Activated naive CD4-positive, alpha-beta T cell treated with Interleukin-2 at 50 U/mL for 16 hours (primary cell): ENCODE measurements at regions not wholly inside any gene's neighbourhood (a gene's known extent, or its start where the extent isn't known, plus 50 kb on each side); places are given as distances from the start of the nearest gene placed in this dataset.

ENCODE experiments used
- DNase-seq: peaks from one replicate; pipeline ENCODE4 v3.0.0-alpha.2; 2020

DNA sequence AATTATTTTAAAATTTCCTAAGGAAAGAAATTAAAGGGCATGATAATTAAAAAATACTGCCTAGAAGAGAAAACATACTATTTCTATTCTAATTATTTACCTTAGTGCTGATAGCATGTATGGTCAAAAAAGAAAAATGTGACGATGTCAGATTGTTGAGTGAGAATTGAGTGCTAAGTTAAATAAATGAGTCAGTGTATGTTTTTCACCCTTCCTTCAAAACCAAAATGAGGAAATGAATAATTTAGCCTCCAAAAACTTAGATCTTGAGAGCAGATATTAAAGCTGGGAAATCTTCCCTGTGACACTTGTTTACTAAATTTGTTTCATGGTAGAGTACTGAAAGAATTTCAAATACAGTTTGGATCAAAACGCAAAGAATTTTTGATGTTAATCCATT lies 58.6 kb upstream of the NYAP2 start:
- no peak for DNase-seq

DNA sequence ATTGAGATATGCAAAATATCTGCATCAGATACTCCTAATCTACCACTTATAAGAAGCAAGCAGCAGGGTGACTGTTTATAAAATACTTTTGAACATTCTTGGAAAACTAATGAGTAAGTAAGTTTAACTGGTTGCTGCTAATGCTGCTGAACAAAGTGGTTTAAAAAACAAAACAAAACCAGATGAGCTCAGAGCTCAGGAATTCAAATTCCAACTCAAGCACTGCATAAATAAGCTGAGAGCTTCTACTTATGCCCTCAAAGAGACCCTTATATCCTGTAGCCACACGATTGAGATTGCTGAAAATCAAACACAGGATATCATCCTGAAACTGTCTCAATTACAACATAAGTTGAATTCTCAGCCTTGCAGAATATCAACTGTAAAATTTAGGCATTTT lies 62.3 kb upstream of the NYAP2 start:
- no peak for DNase-seq

DNA sequence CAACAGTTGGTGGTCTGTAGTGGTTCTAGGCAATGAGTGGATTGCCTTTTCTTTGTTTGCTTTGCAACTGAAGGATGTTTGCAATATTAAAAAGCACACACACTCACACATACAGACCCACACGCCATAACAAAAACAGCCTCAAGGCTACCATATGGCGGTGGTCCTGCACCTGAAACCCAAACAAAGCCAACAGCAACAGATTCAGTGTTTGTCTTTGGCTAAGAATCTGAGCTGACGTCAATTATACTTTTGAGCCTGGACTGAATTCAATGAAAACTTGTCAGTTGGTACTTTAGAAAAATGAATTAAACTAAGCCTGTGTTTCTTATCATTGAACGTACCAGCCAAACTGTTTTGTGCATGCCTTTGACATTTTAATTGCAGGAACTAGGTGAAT lies 65.0 kb upstream of the NYAP2 start:
- DNase-seq = no peak

DNA sequence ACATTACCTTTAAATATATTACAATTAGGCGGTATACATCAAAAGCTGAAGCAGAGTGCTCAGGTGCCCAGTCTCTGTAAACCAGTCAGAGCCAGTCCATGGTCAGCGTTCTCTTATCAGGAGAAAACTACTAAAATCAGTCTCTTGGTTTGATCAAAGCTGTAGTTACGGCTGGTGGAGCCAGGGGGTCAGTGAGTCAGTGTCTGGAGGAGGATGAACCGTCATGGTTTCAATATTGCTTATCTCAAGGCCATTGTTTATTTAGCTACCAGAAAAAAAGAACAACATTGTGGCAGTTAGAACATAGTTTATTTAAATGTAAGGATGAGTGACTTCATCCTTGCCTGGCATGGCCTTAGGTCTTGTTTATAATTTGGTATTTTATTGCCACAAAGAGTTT lies 71.3 kb upstream of the NYAP2 start:
- no peak for DNase-seq

DNA sequence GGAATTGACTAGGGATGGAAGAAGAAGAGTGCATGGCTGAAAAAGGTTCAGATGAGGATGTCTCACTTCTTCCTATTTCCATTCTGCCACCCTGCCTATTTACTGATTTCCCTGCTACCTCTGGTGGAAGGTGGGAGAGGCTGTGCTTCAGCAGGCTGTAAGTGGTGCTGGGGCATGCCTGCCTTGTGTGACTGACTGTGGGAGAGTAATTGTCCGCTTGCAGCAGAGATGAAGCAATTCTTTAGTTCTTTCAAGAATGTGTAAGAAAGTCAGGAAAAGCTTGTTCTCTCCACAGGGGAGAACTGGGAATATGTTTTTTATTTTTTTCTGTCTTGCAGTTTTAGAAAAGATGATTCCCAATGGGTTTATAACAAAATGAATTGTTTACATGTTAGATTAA lies 72.5 kb upstream of the NYAP2 start:
- no peak for DNase-seq

DNA sequence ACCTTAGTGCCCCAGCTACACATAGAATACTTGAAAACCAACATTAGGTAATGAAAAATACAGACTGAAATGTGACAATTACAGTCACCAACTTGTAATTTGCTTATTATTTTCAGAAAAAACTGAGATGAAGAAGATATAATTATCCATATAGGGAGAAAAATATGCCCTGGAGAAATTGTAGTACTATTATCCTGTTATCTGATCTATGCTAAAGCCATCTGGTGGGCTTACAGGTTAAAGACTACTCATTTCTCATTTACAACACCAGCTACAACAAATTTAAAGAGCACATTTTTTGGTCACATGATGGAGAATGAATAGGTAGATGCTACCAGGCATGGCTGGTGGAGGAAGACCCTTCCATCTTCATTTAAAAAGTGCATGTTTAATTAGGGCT lies 79.6 kb upstream of the NYAP2 start:
- no peak for DNase-seq

DNA sequence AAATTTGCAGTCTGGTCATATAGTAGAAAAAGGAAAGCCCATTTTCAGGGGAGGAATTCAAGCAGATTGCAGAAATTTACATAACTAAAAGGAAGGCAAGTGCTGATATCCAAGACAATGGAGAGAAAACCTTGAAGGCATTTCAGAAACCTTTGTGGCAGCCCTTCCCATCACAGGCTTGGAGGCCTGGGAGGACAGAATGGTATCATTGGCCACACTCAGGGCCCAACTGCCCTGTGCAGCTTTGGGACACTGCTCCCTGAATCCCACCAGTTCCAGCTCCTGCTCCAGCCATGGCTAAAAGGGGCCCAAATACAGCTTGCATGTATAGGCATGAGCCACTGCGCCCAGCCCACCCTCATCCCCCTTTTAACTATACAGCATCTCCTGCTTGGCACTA lies 81.1 kb upstream of the NYAP2 start:
- no peak for DNase-seq

DNA sequence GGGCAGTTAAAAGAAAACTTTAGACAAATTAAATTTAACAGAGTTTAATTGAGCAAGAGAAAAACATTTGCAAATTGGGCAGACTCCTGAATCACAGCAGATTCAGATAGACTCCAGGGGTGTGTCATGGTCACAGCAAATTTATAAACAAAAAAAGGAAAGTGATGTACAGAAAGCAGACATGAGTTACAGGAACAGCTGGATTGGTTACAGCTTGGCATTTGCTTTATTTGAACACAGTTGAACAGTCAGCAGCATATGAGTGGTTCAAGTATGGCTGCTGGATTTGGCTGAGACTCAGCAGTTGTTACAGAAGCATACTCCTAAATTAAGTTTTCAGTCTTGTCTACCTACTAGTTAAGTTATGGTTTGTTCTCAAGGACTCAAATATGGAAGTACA lies 82.3 kb upstream of the NYAP2 start:
- no peak for DNase-seq

DNA sequence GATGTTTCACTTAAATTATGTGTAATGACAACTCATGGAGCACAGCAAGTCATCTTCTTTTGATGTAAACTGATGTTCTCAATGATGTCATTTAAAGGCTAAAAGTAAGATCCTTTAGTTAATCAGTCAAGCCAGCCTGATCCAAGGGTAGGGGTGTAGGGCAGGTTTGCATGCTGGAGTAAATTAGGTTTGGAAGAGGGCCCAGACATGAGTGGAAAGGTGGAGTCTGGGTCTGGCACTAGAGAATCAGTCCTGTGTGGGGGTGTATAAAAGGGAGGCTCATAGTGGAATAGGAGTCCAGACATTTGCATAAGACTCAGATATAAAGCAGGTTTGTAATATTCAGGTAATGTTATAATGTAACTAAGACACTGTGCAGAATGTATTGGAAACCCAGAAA lies 88.8 kb upstream of the NYAP2 start:
- DNase-seq = no peak

DNA sequence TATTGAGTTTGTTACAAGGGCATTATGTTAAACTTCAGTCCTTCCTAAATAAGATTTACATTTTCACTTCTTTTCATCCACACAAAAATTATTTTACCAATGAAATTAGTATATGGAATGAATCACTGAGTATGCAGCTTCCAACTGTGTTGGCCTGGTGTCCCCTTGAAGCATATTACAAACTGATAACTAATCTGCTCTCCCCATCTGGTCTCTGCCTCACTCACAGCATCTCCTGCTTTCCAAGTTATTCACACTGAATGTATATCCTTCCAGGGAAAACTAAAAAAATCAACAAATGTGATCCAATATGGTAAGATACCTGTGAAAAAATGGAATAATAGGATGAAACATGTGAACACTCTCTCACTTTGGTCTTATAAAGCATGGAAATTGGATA lies 90.0 kb upstream of the NYAP2 start:
- DNase-seq = no peak

DNA sequence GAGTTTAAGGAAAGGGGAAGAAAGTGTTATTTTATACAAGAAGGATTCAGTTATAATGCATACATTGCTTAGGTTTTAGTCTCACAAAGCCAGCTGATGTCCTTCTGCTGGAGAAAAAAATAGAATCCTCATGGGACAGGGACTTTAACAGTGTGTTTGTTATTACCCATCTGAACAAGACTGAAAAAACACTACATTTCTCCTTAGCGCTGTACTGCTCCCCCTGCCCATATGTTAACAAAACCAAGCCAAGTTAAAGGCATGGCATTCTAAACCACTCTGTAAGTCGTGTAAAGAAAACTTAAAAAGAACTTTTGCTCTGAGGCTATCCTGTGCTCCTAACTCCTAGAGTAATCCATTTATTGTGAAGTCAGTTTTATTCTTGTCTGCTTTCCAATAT lies 102.6 kb upstream of the NYAP2 start:
- no peak for DNase-seq

DNA sequence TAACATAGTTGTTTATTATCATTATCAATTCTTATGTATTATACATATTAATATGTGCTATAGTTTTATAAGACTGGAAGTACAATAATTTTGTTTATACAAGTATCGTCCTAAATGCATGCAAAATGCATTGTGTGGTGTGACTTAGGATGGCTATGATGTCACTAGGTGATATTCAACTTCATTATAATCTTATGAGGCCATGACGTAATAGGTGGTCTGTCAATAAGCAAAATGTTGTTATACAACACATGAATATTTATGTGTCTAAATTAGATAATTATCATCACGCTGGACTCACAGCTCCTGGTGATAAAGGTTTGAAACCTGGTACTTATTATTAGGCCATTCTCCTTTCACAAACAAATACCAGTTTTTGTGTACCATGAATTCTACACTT lies 104.4 kb upstream of the NYAP2 start:
- no peak for DNase-seq

DNA sequence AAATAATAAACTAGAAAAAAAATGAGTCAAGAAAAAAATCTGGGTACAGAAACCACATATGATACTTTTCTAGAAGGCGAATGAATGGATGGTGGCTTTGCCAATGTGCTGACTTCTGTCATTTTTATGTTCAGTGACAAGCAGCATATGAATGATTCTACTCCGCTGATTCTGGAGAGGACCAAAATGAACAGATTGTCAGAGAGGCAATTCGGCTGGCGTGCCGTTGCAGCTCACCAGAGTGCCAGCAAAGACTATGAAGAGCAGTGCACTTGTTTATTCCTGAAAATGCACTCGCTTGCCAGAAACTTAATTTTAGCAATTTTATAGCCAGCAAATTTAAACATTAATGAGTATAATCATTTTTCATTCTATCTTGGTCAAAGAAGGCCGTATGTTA lies 105.9 kb upstream of the NYAP2 start:
- no peak for DNase-seq

DNA sequence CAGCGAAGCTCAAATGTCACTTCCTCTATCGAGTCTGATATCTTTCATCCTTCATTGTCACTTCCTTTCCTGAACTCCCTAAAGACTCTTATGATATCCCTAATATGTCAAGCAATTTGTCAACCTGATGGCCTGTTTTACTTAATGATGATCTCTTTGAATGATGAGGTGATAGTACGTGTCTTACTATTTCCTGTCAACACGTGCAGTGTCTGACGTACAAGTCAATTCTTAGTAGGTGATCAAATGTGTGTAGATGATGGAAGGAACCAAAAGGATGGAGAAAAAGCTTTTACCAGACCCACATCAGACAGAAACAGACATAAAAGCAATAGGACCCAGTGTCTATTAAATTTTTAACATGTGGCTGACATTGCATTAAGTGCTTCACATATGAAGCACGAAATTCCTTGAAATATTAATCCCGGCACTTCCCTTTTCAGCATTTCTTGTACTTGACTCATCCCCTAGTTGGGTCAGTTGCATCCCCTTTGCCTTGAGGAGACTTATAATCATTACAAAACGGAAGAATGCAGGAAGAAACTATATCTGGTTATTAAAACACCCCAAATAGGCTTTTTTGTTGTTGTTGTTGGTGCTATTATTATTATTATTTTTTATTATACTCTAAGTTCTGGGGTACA lies 108.6 kb upstream of the NYAP2 start:
- DNase-seq = no peak

DNA sequence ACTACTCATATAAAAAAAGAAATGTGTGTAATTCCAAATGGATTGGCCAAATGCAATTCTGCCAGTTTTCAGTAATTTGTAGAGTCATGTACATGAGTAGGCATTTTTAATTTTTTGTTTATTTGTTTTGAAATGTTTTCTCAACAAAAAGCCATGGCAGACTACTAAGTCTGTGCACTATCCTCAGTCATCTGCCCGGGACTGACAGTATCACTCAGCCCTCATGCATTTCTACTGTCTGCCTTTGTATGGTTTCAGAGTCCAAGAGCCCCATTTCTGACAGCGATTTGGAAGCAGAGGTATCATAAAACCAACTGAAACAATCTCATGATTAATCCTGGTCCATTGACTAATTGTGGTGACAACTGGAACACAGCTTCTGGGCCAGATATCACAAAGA lies 109.9 kb upstream of the NYAP2 start:
- no peak for DNase-seq

DNA sequence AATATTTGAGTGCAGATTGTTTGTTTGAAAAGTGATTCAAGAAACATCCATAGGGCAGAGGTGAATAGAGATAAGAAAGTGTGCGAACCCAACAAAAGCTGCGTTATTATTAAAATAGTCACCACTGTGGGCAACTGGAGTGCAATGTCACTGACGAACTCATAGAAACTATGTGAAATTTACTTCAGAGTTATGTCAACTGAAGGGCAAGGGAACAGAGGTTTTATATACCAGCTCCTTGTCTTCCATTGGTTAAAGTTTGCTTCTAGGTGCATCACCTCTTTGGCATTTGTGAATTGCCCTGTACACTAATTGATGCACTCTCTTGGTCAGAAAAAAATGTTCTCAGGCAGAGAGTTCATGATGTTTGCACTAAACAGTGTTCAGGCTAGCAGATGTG lies 110.5 kb upstream of the NYAP2 start:
- no peak for DNase-seq

DNA sequence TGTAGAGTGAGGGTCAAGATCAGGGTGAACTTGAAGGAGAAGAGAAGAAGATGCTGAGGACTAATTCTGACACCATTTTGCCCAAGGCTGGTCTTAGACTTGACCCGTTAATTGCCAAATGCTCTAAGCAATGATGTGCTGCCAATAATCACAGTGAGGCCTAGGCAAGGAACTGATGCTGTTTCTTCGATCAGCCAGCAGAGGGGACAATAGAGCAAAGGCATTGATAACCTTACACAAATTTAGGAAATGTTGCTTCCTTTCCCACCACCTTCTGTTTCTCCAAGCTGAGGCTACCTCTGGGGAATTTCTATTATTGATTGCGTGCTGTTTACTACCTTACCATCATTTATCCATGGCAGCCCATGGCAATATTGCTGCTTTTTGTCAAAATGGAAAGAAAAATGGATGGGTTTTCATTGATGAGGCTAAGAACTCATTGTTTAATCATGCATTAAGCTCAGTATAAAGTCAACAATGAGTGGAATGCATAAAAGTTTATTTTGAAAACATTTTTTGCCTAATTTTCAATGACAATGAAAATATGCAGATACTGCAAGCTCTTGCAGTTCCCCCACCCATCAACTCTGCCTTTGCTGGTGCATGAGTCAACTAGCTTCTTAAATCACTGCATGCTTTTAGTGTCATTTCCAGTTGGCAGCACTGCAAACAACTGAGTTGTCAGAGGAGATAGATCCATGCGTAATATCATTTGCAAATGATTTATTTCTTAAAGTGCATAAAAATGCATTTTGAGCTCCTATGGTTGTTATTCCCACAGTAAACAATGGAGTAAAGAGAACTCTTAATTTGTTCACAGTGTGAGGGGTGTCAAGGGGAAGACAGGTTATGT lies 116.4 kb upstream of the NYAP2 start:
- DNase-seq = peak; percentile 2

DNA sequence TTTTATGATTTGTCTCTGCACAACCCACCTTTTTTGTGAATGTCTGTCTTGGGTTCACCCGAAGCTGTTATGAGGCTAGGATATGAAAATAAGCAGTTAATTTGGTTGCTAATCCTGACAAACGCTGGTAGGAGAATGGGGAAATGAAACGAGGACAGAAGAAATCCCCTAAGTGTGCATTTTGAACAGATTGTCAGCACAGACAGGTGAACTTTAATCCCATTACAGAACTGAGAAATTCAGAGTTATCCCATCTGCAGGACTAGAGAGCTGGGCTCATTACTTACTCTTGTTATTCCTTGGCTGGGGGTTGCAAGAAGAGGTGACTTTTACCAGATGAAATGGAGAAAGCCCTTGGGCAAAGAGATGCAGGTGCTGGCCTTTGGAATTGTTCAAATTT lies 123.3 kb upstream of the NYAP2 start:
- DNase-seq = no peak

DNA sequence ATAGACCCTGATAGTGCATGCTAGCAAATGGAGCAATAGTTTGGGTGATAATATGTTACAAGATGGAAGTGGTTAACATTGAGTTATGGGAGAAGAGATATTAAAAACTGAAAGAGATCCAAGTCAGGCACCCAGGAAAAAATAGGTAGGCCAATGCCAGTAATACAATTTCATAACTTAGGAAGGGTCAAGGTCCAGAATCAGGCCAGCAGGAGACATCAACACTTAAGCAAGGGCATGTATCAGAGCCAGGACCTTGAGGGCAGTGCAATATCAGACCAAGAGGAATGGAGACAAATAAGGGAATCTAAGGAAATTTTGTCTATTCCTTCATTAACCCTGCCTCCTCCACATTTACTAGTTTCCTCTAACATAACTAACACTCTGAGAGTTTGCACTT lies 124.1 kb upstream of the NYAP2 start:
- no peak for DNase-seq

DNA sequence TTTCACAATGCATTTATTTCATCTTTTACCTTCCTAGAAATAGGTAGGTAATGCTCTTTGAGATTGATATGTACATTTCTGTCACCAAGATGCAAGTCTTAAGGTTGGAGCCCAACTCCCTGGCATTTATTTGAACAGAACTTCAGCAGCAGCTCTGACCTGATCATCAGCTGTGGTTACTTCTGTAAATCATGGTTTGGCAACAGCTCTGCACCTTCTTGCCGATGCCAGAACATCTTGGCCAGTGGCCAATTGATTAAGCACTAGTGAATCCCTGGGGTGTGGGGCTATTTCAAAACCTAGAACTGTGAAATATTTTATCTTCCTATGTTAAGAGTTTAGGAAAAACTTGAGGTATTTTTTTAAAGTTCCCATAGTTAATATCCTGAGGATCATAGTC lies 124.8 kb upstream of the NYAP2 start:
- DNase-seq = no peak

DNA sequence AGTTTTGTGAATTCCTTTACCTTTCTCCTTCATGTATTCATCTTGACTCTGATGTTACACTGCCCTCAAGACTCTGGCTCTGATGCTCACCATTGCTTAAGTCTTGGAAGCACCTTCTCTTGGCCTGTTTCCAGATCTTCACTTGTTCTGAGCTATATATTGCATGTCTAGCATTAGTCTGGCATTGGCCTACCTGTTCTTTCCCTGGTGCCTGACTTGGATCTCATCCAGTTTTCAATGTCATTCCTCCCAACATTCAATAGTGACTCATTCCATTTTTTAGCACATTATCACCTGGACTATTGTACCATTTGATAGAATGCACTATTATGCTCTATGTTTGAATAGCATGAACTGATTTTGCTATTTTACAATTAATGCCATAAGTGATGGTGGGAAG lies 127.3 kb upstream of the NYAP2 start:
- no peak for DNase-seq

DNA sequence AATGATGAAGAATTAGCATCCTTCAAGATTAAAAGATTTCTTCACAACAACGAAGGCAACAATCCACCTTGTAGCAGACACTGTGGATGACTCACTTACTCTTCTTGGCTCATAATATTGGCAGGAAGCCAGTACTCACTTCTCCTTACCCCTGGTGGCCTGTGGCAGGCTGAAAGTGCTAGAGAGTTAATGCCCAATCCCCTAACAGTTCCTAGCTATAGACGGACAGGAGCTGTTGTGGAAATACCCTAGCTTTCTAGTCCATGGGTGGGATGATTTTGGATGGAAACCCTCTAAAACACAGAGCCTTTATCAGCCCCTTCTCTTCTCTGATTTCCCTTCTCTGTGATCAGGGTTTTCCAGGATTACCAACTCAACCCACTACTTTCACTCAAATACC lies 128.6 kb upstream of the NYAP2 start:
- peak; percentile 10 for DNase-seq

DNA sequence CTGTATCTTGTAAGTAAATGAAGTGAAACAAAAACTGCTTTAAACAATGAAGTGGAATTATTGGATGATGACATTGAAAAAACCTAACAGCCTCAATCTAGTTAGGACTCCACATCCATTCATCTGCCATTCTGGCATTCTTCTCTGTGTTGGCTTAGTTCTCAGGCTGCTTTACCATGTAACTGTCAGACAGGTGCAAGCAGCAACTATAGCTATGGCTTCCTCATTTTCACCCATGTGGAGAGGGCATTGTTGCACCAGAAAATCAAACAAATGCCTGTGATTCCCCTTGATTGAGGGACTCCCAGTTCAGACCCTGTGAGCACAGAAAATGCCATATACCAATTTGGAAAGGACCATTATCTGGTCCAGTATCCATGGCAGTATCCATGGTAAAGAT lies 129.5 kb upstream of the NYAP2 start:
- DNase-seq = no peak

DNA sequence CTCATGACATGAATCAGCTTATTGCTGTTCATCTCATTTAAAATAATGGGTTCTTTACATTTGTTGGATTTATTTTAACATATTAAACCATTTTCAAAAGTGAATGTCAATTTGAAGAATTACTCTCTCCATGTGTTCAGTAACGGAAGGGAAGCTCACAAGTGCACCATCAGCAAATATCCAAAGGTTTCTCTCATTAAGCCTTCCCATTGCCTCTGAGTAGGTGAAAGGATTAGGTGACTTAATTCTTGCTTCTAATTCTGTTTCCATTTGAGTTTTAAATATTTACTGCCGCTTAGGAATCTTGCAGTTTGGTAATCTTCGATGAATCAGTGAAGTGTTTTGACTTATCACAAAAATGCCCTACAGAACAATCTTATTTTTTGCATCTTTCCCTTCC lies 145.1 kb upstream of the NYAP2 start:
- no peak for DNase-seq

DNA sequence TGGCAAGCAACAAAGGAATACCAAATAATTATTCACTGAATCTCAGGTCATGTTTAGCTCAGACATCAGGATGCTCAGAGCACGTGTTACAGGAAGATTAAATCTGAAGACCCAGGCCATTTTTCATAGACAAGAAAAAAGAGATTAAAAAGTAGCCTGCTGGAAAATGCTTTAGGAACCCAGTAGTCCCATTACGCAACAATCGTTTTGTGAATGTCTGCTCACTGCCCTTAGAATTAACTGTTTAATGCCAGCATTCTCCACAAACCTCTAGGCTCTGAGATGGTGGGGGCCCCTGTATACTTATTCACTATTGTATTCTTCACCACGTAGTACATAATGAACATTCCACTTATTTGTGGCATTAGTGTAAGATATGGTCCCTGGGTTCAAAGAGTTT lies 154.6 kb upstream of the NYAP2 start:
- DNase-seq = no peak
